Osteocyte (in vitro differentiated cells): ENCODE measurements at regions not wholly inside any gene's neighbourhood (a gene's known extent, or its start where the extent isn't known, plus 50 kb on each side); places are given as distances from the start of the nearest gene placed in this dataset.

ENCODE experiments used
- DNase-seq: peaks from one replicate; pipeline ENCODE4 v3.0.0; 2021; ENCODE audit warnings: mixed read lengths; ENCODE audit not compliant: unreplicated experiment; ENCODE audit errors: extremely low spot score
- H3K27ac Mint-ChIP-seq: one replicate; pipeline ENCODE4 v1.8.0; 2021; ENCODE audit warnings: mild to moderate bottlenecking, mixed read lengths; ENCODE audit not compliant: unreplicated experiment
- H3K27me3 Mint-ChIP-seq: one replicate; pipeline ENCODE4 v1.8.0; 2021; ENCODE audit warnings: mixed read lengths; ENCODE audit not compliant: unreplicated experiment
- H3K36me3 Mint-ChIP-seq: one replicate; pipeline ENCODE4 v1.8.0; 2021; ENCODE audit warnings: mixed read lengths; ENCODE audit not compliant: unreplicated experiment
- H3K4me1 Mint-ChIP-seq: one replicate; pipeline ENCODE4 v1.8.0; 2021; ENCODE audit warnings: mixed read lengths; ENCODE audit not compliant: unreplicated experiment
- H3K4me3 Mint-ChIP-seq: one replicate; pipeline ENCODE4 v1.8.0; 2021; ENCODE audit warnings: mild to moderate bottlenecking, moderate library complexity, mixed read lengths; ENCODE audit not compliant: unreplicated experiment
- H3K9me3 Mint-ChIP-seq: one replicate; pipeline ENCODE4 v1.8.0; 2021; ENCODE audit warnings: mixed read lengths; ENCODE audit not compliant: unreplicated experiment
- CTCF ChIP-seq: fragments of 200-600 bp; sonication (generic); IDR thresholded peaks from 2 replicates; pipeline ENCODE4 v1.5.0; 2021; ENCODE audit warnings: antibody characterized with exemption, mild to moderate bottlenecking, moderate library complexity

- no peak for DNase-seq
- H3K4me3 Mint-ChIP-seq = no peak overlapping the region
- peaks cover 20% of the 10 kb centered on the region for H3K9me3 Mint-ChIP-seq
- no peak overlapping the region for H3K27ac Mint-ChIP-seq
- H3K4me1 Mint-ChIP-seq = no peaks in the 10 kb centered on the region
- no peaks in the 10 kb centered on the region for H3K27me3 Mint-ChIP-seq
- H3K36me3 Mint-ChIP-seq = no peaks in the 10 kb centered on the region
- TF ChIP-seq CTCF = no peak
Observed at GRCh38 chr16:6629110-6629509, 703.5 kb upstream of the RBFOX1 start.

- no peak overlapping the region for H3K27ac Mint-ChIP-seq
- no peaks in the 10 kb centered on the region for H3K4me1 Mint-ChIP-seq
- no peak for TF ChIP-seq CTCF
- no peak overlapping the region for H3K4me3 Mint-ChIP-seq
- H3K27me3 Mint-ChIP-seq = no peaks in the 10 kb centered on the region
- H3K36me3 Mint-ChIP-seq = no peaks in the 10 kb centered on the region
- no peak for DNase-seq
- H3K9me3 Mint-ChIP-seq = peaks cover 27% of the 10 kb centered on the region
Observed at GRCh38 chr16:6625606-6626005, 707.0 kb upstream of the RBFOX1 start.

GRCh38 chr16:6618874-6619273 is 713.8 kb upstream of the RBFOX1 start:
- H3K27ac Mint-ChIP-seq = no peak overlapping the region
- no peak for TF ChIP-seq CTCF
- H3K9me3 Mint-ChIP-seq = peaks cover 37% of the 10 kb centered on the region
- H3K36me3 Mint-ChIP-seq = no peaks in the 10 kb centered on the region
- H3K4me3 Mint-ChIP-seq = no peak overlapping the region
- H3K27me3 Mint-ChIP-seq = no peaks in the 10 kb centered on the region
- H3K4me1 Mint-ChIP-seq = no peaks in the 10 kb centered on the region
- no peak for DNase-seq

GRCh38 chr16:6616746-6617145 is 715.9 kb upstream of the RBFOX1 start:
- Mint-ChIP-seq H3K36me3 (no peaks in the 10 kb centered on the region), H3K27me3 (no peaks in the 10 kb centered on the region), H3K4me1 (no peaks in the 10 kb centered on the region), H3K9me3 (peaks cover 43% of the 10 kb centered on the region), H3K4me3 (no peak overlapping the region), H3K27ac (no peak overlapping the region)
- no peak for DNase-seq
- TF ChIP-seq CTCF = no peak

GRCh38 chr16:6615636-6616035 is 717.0 kb upstream of the RBFOX1 start:
- no peaks in the 10 kb centered on the region for H3K4me1 Mint-ChIP-seq
- no peaks in the 10 kb centered on the region for H3K27me3 Mint-ChIP-seq
- H3K4me3 Mint-ChIP-seq = no peak overlapping the region
- peaks cover 46% of the 10 kb centered on the region for H3K9me3 Mint-ChIP-seq
- no peak for TF ChIP-seq CTCF
- no peaks in the 10 kb centered on the region for H3K36me3 Mint-ChIP-seq
- no peak for DNase-seq
- H3K27ac Mint-ChIP-seq = no peak overlapping the region
